LHCN-M2 (cell line): ENCODE measurements at regions not wholly inside any gene's neighbourhood (a gene's known extent, or its start where the extent isn't known, plus 50 kb on each side); places are given as distances from the start of the nearest gene placed in this dataset.

ENCODE experiments used
- DNase-seq: peaks from one replicate; pipeline ENCODE4 v3.0.0-alpha.2; 2012; ENCODE audit warnings: low read depth

- DNase-seq = no peak
These were observed 297.6 kb upstream of the SEL1L start for GRCh38 chr14:81831128-81831820.

- no peak for DNase-seq
These were observed 300.7 kb upstream of the SEL1L start for GRCh38 chr14:81834308-81834707.

GRCh38 chr14:81837304-81837703 lies 303.7 kb upstream of the SEL1L start:
- DNase-seq = no peak

GRCh38 chr14:81839056-81839455 lies 305.4 kb upstream of the SEL1L start:
- DNase-seq = no peak

- DNase-seq = no peak
These were observed 307.7 kb upstream of the SEL1L start for GRCh38 chr14:81841346-81841745.

- no peak for DNase-seq
These were observed 316.1 kb upstream of the SEL1L start for GRCh38 chr14:81849714-81850113.

GRCh38 chr14:81855007-81855406 lies 321.4 kb upstream of the SEL1L start:
- DNase-seq = no peak

- no peak for DNase-seq
These were observed 325.4 kb upstream of the SEL1L start for GRCh38 chr14:81859046-81859445.

- no peak for DNase-seq
These were observed 334.5 kb upstream of the SEL1L start for GRCh38 chr14:81868172-81868571.

GRCh38 chr14:81871706-81872105 lies 338.1 kb upstream of the SEL1L start:
- no peak for DNase-seq

- DNase-seq = no peak
These were observed 350.7 kb upstream of the SEL1L start for GRCh38 chr14:81884382-81884781.

- no peak for DNase-seq
These were observed 352.9 kb upstream of the SEL1L start for GRCh38 chr14:81886588-81886987.

GRCh38 chr14:81889529-81889928 lies 355.9 kb upstream of the SEL1L start:
- DNase-seq = no peak

- DNase-seq = no peak
These were observed 356.4 kb upstream of the SEL1L start for GRCh38 chr14:81890020-81890419.

GRCh38 chr14:81903477-81903876 lies 369.8 kb upstream of the SEL1L start:
- no peak for DNase-seq

- DNase-seq = no peak
These were observed 393.4 kb upstream of the SEL1L start for GRCh38 chr14:81927070-81927469.

- DNase-seq = no peak
These were observed 398.2 kb upstream of the SEL1L start for GRCh38 chr14:81931828-81932227.

GRCh38 chr14:81936348-81936747 lies 402.7 kb upstream of the SEL1L start:
- DNase-seq = no peak

GRCh38 chr14:81936902-81937301 lies 403.2 kb upstream of the SEL1L start:
- DNase-seq = no peak

- DNase-seq = no peak
These were observed 404.7 kb upstream of the SEL1L start for GRCh38 chr14:81938341-81938740.

- no peak for DNase-seq
These were observed 407.0 kb upstream of the SEL1L start for GRCh38 chr14:81940651-81941050.

- no peak for DNase-seq
These were observed 408.4 kb upstream of the SEL1L start for GRCh38 chr14:81942071-81942470.

- DNase-seq = no peak
These were observed 412.7 kb upstream of the SEL1L start for GRCh38 chr14:81946375-81946774.
